Upper lobe of left lung (tissue), 6 donors: ENCODE measurements at regions not wholly inside any gene's neighbourhood (a gene's known extent, or its start where the extent isn't known, plus 50 kb on each side); places are given as distances from the start of the nearest gene placed in this dataset.

Experiments
- ATAC-seq, 2 donors: fragments of 200-7000 bp; cut with Tn5 transposase; one replicate each; pipeline ENCODE4 v1.9.1; 2022; ENCODE audit warnings: mild to moderate bottlenecking in 2 of 2, moderate library complexity in 2 of 2; ENCODE audit not compliant: low FRiP score in 2 of 2
- DNase-seq, 2 donors: peaks; one replicate each; pipeline ENCODE4 v3.0.0-alpha.2; 2019 to 2020
- H3K27ac ChIP-seq, 4 donors: fragments of 200-600 bp; sonication (generic); one replicate each; pipeline ENCODE4 v1.5.1; 2016 to 2019
- H3K27me3 ChIP-seq, 4 donors: fragments of 200-600 bp; sonication (generic); one replicate each; pipeline ENCODE4 v1.5.1; 2017 to 2019
- H3K36me3 ChIP-seq, 4 donors: fragments of 200-600 bp; sonication (generic); one replicate each; pipeline ENCODE4 v1.5.1; 2016 to 2019
- H3K4me1 ChIP-seq, 4 donors: fragments of 200-600 bp; sonication (generic); one replicate each; pipeline ENCODE4 v1.5.1; 2018 to 2019
- H3K4me3 ChIP-seq, 4 donors: fragments of 200-600 bp; sonication (generic); one replicate each; pipeline ENCODE4 v1.5.1; 2017 to 2019; ENCODE audit warnings: mild to moderate bottlenecking in 2 of 4, moderate library complexity in 1 of 4
- H3K9me3 ChIP-seq, 4 donors: fragments of 200-600 bp; sonication (generic); one replicate each; pipeline ENCODE4 v1.5.1; 2018 to 2019
- CTCF ChIP-seq, 6 experiments: fragments of 450-650 bp in 4 of 6; fragments of 200-600 bp in 2 of 6; sonication (generic) in 2 of 6; IDR thresholded peaks; one replicate each; pipeline ENCODE4 v1.5.1; 2016 to 2019; ENCODE audit warnings: antibody characterized with exemption in 6 of 6
- EP300 ChIP-seq, 4 donors: sonication (generic); formaldehyde crosslinking; IDR thresholded peaks; one replicate each; pipeline ENCODE4 v1.5.1; 2017; ENCODE audit warnings: antibody characterized with exemption in 4 of 4, control low read depth in 2 of 4
- POLR2A ChIP-seq, 4 donors: fragments of 450-650 bp; IDR thresholded peaks; one replicate each; pipeline ENCODE4 v1.5.1; 2016 to 2017; ENCODE audit warnings: antibody characterized with exemption in 4 of 4, mild to moderate bottlenecking in 2 of 4
- POLR2AphosphoS5 ChIP-seq, 2 donors: sonication (generic); formaldehyde crosslinking; IDR thresholded peaks; one replicate each; pipeline ENCODE4 v1.5.1; 2017; ENCODE audit warnings: antibody characterized with exemption in 2 of 2
- WGBS, 2 donors: methylation state at CpG; one replicate each; pipeline ENCODE4 v1.1.5; 2017 to 2018; 5-methylcytosine and 5-hydroxymethylcytosine counted together
- donor health status: DM: no; HTN: no; CAD: no; lungs with moderate emphysema.
- donor health status: DM: no; HTN: yes; CAD: no; lungs with severe emphysema.

GRCh38 chr9:23887781-23888180 lies 61.7 kb upstream of the ELAVL2 start:
- H3K4me1 ChIP-seq = no peaks in the 10 kb centered on the region
- H3K9me3 ChIP-seq = peaks cover 0 to 7% (median 1%) of the 10 kb centered on the region in 4 donors
- DNase-seq = no peak
- no peak overlapping the region for H3K27ac ChIP-seq
- no peak for TF ChIP-seq POLR2AphosphoS5 (IDR thresholded peaks at IDR 0.05)
- TF ChIP-seq POLR2A (IDR thresholded peaks at IDR 0.05) = no peak
- TF ChIP-seq CTCF (IDR thresholded peaks at IDR 0.05) = no peak
- TF ChIP-seq EP300 (IDR thresholded peaks at IDR 0.05) = no peak
- H3K27me3 ChIP-seq = no peaks in the 10 kb centered on the region
- H3K4me3 ChIP-seq = no peak overlapping the region
- no peaks in the 10 kb centered on the region for H3K36me3 ChIP-seq
- no peak for ATAC-seq
- 61 to 78% methylated on average over 1 of the region's 1 CpG for WGBS, 2 donors
